ENCODE measurements at regions not wholly inside any gene's neighbourhood (a gene's known extent, or its start where the extent isn't known, plus 50 kb on each side); places are given as distances from the start of the nearest gene placed in this dataset.

DNA sequence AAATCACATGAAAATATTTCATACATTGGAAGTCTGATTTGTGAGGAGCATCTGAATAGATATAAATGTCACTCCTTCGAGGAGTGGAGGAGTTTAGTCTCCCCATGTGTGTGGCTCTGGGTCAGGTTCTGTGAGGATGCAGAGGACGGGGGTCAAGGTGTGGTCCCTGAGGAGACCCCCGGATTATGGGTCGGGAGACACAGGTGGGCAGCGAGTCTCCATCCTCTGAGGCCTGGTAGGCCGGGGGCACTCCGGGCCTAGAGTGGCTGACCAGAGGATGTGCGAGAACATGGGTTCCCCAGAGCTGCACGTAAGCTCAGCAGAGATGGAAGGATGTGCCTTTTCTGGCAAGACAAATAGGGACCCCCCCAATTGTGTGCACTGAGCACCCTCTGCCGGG, 93.4 kb upstream of the TCERG1L start:
- TF ChIP-seq, protein P1, sequence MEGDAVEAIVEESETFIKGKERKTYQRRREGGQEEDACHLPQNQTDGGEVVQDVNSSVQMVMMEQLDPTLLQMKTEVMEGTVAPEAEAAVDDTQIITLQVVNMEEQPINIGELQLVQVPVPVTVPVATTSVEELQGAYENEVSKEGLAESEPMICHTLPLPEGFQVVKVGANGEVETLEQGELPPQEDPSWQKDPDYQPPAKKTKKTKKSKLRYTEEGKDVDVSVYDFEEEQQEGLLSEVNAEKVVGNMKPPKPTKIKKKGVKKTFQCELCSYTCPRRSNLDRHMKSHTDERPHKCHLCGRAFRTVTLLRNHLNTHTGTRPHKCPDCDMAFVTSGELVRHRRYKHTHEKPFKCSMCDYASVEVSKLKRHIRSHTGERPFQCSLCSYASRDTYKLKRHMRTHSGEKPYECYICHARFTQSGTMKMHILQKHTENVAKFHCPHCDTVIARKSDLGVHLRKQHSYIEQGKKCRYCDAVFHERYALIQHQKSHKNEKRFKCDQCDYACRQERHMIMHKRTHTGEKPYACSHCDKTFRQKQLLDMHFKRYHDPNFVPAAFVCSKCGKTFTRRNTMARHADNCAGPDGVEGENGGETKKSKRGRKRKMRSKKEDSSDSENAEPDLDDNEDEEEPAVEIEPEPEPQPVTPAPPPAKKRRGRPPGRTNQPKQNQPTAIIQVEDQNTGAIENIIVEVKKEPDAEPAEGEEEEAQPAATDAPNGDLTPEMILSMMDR (IDR thresholded peaks at IDR 0.05; ENCODE audit: poor library complexity, severe bottlenecking) = no peak
- no peak for TF ChIP-seq MXI1 (conservative IDR thresholded peaks at IDR 0.05; ENCODE audit: poor library complexity, severe bottlenecking)
- TF ChIP-seq EZH2 (IDR thresholded peaks at IDR 0.05; ENCODE audit: borderline replicate concordance, insufficient read depth, low read length, poor library complexity, severe bottlenecking) = no peak
- no peak for TF ChIP-seq POLR2AphosphoS5 (IDR thresholded peaks at IDR 0.05)
- TF ChIP-seq SMC3 (conservative IDR thresholded peaks at IDR 0.05; ENCODE audit: poor library complexity) = no peak
- TF ChIP-seq, protein P2, sequence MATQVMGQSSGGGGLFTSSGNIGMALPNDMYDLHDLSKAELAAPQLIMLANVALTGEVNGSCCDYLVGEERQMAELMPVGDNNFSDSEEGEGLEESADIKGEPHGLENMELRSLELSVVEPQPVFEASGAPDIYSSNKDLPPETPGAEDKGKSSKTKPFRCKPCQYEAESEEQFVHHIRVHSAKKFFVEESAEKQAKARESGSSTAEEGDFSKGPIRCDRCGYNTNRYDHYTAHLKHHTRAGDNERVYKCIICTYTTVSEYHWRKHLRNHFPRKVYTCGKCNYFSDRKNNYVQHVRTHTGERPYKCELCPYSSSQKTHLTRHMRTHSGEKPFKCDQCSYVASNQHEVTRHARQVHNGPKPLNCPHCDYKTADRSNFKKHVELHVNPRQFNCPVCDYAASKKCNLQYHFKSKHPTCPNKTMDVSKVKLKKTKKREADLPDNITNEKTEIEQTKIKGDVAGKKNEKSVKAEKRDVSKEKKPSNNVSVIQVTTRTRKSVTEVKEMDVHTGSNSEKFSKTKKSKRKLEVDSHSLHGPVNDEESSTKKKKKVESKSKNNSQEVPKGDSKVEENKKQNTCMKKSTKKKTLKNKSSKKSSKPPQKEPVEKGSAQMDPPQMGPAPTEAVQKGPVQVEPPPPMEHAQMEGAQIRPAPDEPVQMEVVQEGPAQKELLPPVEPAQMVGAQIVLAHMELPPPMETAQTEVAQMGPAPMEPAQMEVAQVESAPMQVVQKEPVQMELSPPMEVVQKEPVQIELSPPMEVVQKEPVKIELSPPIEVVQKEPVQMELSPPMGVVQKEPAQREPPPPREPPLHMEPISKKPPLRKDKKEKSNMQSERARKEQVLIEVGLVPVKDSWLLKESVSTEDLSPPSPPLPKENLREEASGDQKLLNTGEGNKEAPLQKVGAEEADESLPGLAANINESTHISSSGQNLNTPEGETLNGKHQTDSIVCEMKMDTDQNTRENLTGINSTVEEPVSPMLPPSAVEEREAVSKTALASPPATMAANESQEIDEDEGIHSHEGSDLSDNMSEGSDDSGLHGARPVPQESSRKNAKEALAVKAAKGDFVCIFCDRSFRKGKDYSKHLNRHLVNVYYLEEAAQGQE (IDR thresholded peaks at IDR 0.05; ENCODE audit: borderline replicate concordance) = no peak
